Colonic mucosa (tissue), 4 donors: ENCODE measurements at regions not wholly inside any gene's neighbourhood (a gene's known extent, or its start where the extent isn't known, plus 50 kb on each side); places are given as distances from the start of the nearest gene placed in this dataset.

Source experiments
- DNase-seq: peaks from one replicate; pipeline ENCODE4 v3.0.0-alpha.2; 2020
- H3K27ac ChIP-seq: fragments of 200-600 bp; one replicate; pipeline ENCODE4 v1.8.0; 2021
- H3K27me3 ChIP-seq: fragments of 200-600 bp; one replicate; pipeline ENCODE4 v1.8.0; 2021
- H3K36me3 ChIP-seq: fragments of 200-600 bp; one replicate; pipeline ENCODE4 v1.8.0; 2021
- H3K4me1 ChIP-seq: fragments of 200-600 bp; one replicate; pipeline ENCODE4 v1.8.0; 2021; ENCODE audit warnings: mild to moderate bottlenecking
- H3K4me3 ChIP-seq: fragments of 200-600 bp; one replicate; pipeline ENCODE4 v1.8.0; 2021
- H3K9ac ChIP-seq, 2 donors: one replicate each; pipeline ENCODE4 v1.7.0; 2013; ENCODE audit warnings: control low read depth in 2 of 2, low read depth in 2 of 2, low read length in 2 of 2
- H3K9me3 ChIP-seq: fragments of 200-600 bp; one replicate; pipeline ENCODE4 v1.8.0; 2021
- intact Hi-C: fragments of 100-400 bp; cut with DNase I; formaldehyde crosslinking; loops from one replicate; pipeline ENCODE4 v1.14.1; 2022
- TF ChIP-seq, protein P1 (sequence below): fragments of 200-600 bp; IDR thresholded peaks from one replicate; pipeline ENCODE4 v1.8.0; 2022; ENCODE audit warnings: antibody characterized with exemption, mild to moderate bottlenecking
- donor health status: healthy.
- donor health status: DM: no; HTN: no; CAD: no.
- donor health status: DM: no; HTN: no; CAD: no.

DNA sequence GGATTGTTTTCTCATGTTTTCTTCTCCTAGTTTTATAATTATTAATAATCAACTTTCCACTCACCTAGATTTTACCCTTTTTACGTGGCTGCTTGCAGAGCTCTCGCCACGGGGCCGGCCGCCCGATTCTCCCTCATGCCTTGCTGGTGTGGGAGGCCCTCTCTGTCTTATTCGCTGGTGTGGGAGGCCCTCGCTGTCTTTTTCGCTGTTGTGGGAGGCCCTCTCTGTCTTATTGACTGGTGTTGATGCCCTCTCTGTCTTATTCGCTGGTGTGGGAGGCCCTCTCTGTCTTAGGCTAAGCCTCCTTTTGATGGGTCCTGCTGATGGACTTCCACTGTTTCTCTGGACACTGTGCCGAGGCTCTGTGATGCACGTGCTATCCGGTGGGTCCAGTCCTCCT lies 161.3 kb upstream of the IRX2 start:
- H3K4me1 ChIP-seq, result no peaks in the 10 kb centered on the region
- H3K9me3 ChIP-seq, result no peaks in the 10 kb centered on the region
- no peak overlapping the region for H3K27ac ChIP-seq
- no peaks in the 10 kb centered on the region for H3K36me3 ChIP-seq
- TF ChIP-seq, protein P1, sequence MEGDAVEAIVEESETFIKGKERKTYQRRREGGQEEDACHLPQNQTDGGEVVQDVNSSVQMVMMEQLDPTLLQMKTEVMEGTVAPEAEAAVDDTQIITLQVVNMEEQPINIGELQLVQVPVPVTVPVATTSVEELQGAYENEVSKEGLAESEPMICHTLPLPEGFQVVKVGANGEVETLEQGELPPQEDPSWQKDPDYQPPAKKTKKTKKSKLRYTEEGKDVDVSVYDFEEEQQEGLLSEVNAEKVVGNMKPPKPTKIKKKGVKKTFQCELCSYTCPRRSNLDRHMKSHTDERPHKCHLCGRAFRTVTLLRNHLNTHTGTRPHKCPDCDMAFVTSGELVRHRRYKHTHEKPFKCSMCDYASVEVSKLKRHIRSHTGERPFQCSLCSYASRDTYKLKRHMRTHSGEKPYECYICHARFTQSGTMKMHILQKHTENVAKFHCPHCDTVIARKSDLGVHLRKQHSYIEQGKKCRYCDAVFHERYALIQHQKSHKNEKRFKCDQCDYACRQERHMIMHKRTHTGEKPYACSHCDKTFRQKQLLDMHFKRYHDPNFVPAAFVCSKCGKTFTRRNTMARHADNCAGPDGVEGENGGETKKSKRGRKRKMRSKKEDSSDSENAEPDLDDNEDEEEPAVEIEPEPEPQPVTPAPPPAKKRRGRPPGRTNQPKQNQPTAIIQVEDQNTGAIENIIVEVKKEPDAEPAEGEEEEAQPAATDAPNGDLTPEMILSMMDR, result no peak
- no peak overlapping the region for H3K4me3 ChIP-seq
- intact Hi-C loops, result no loop called here
- no peak for DNase-seq
- H3K9ac ChIP-seq, result no peak overlapping the region
- H3K27me3 ChIP-seq, result no peaks in the 10 kb centered on the region

DNA sequence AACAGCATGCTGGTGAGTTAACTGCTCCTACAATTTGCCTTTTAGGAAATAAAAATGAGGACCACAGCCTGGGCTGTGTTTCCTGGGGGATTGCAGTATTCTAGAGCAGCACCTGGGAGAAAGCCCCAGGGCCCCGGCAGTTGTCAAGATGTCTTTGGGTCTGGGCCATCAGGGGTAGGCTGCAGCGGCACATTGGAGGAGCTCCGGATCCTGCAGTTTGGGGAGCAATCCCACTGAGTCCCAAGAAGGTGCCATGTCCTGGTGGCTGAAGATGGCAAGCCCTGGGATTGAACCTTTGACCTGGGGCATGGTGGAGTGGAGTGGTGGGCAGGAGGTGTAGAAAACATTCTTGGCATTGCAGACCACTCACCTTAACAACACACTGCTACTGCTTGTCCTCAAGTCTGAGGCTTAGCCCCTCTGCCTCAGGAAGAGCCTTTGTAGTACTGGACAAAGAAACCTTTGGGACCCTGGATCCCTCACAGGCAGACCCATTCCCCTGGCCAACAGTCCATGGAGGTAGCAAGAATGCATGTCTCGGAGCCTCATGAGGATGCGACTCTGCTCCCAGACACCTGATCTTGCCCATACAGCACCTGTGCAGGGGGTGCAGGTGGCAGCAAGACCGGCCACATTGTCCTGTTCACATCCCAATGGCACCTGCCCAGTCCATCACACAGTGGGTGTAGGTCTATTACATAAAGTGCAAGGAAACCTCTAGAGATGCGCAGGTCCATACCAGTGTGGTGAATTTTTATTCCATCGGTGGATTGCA lies 159.1 kb upstream of the IRX2 start:
- Histone ChIP-seq H3K9me3 (no peaks in the 10 kb centered on the region), H3K36me3 (no peaks in the 10 kb centered on the region), H3K9ac (no peak overlapping the region), H3K4me1 (no peaks in the 10 kb centered on the region), H3K27me3 (no peaks in the 10 kb centered on the region), H3K4me3 (no peak overlapping the region), H3K27ac (no peak overlapping the region)
- TF ChIP-seq, protein P1, result no peak
- intact Hi-C loops, result no loop called here
- DNase-seq, result no peak

- no peak for DNase-seq
- H3K36me3 ChIP-seq, result no peaks in the 10 kb centered on the region
- no peaks in the 10 kb centered on the region for H3K27me3 ChIP-seq
- H3K4me3 ChIP-seq, result no peak overlapping the region
- H3K9me3 ChIP-seq, result no peaks in the 10 kb centered on the region
- H3K4me1 ChIP-seq, result no peaks in the 10 kb centered on the region
- intact Hi-C loops, result no loop called here
- H3K27ac ChIP-seq, result no peak overlapping the region
- no peak overlapping the region for H3K9ac ChIP-seq
- TF ChIP-seq, protein P1, result no peak
Measured at GRCh38 chr5:2909035-2909434, 157.6 kb upstream of the IRX2 start.

DNA sequence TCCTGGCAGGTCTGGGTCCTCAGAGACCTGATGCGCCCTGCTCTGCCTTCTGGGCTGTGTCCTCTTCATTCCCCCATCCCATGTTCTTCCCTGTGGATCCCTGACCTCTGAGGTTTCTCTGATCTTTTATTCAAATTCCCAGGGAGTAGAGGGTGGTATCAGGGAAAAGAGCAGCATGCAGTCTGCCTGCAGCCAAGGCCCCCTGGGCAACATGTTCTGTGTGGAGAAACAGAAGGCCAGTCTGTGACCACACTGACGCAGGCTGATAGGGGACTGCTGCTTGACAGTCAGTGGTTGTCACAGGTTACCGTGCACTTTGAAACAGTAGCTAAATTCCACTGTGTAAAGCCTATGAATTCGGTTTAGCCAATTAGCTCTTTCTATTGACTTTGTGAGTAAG lies 156.6 kb upstream of the IRX2 start:
- no peaks in the 10 kb centered on the region for H3K4me1 ChIP-seq
- TF ChIP-seq, protein P1, result no peak
- H3K4me3 ChIP-seq, result no peak overlapping the region
- intact Hi-C loops, result no loop called here
- no peak overlapping the region for H3K9ac ChIP-seq
- no peaks in the 10 kb centered on the region for H3K27me3 ChIP-seq
- no peaks in the 10 kb centered on the region for H3K36me3 ChIP-seq
- no peak overlapping the region for H3K27ac ChIP-seq
- DNase-seq, result no peak
- no peaks in the 10 kb centered on the region for H3K9me3 ChIP-seq

DNA sequence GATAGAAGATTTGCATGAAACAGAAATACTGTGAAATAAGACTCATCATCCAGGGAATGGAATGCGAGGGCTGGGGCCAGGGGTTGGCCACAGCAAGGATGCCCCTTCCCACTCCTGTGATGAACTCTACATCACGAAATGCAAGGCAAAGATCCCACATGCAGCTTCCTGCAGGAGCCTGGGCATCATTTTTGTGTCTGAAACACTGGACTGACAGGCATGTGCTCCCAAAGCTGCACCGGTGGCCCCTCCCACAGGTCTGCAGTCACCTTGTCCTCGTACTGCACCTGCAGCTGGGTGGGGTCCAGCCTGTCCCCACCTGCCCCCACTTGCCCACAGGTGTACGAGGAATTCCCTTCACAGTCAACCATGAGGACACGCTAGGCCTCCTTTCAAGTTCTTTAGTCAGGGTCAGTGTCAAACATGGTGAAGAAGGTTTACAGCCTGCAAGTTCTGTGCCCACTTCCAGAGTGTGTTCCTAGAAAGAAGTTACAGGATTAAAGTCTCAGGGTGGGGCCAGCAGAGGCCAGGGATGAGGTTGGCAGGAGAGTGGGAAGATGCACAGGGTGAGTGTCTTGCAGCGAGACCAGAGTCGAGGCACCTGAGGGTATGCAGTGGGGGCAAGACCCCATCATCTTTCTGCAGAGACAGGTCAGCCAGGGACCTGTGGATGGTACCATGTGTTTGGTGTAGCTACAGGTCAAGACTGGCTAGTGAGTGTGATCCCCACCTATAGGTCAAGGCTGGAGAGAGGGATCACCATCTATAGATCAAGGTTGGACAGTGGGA lies 155.0 kb upstream of the IRX2 start:
- DNase-seq, result no peak
- intact Hi-C loops, result no loop called here

More for the DNA sequence above, 155.0 kb upstream of the IRX2 start:
- H3K9me3 ChIP-seq, result no peaks in the 10 kb centered on the region
- H3K9ac ChIP-seq, result no peak overlapping the region
- no peaks in the 10 kb centered on the region for H3K27me3 ChIP-seq
- TF ChIP-seq, protein P1, result no peak
- H3K4me1 ChIP-seq, result no peaks in the 10 kb centered on the region
- H3K4me3 ChIP-seq, result no peak overlapping the region
- H3K36me3 ChIP-seq, result no peaks in the 10 kb centered on the region
- no peak overlapping the region for H3K27ac ChIP-seq
